ENCODE measurements at regions not wholly inside any gene's neighbourhood (a gene's known extent, or its start where the extent isn't known, plus 50 kb on each side); places are given as distances from the start of the nearest gene placed in this dataset.

GRCh38 chr13:79062291-79062690 is 343.8 kb downstream of the RBM26 start:
- Histone ChIP-seq H3K4me3 (ENCODE audit: low read length, poor library complexity, severe bottlenecking) (no peak overlapping the region), H4K20me1 (ENCODE audit: insufficient read depth, low read length, poor library complexity, severe bottlenecking) (no peaks in the 10 kb centered on the region), H3K79me2 (ENCODE audit: insufficient read depth, low read length) (no peaks in the 10 kb centered on the region), H3K36me3 (ENCODE audit: insufficient read depth, low read length) (no peaks in the 10 kb centered on the region), H3K27me3 (ENCODE audit: insufficient read depth, low read length, poor library complexity, severe bottlenecking) (no peaks in the 10 kb centered on the region), H3K9ac (ENCODE audit: low read depth, low read length, poor library complexity, severe bottlenecking) (no peak overlapping the region), H2AFZ (ENCODE audit: low read length) (no peak overlapping the region), H3K4me2 (ENCODE audit: low read depth, low read length, poor library complexity, severe bottlenecking) (no peak overlapping the region), H3K9me2 (replicated peaks; ENCODE audit: low read depth, low read length) (no peaks in the 10 kb centered on the region), H3F3A (ENCODE audit: low read depth) (no peaks in the 10 kb centered on the region), H3K4me1 (ENCODE audit: insufficient read depth, low read length, poor library complexity, severe bottlenecking) (peaks cover 28% of the 10 kb centered on the region), H3K9me3 (ENCODE audit: insufficient read depth, low read depth, low read length) (no peaks in the 10 kb centered on the region)
- TF ChIP-seq EZH2phosphoT487 (IDR thresholded peaks at IDR 0.05; ENCODE audit: borderline replicate concordance) (no peak), CTCF (conservative IDR thresholded peaks at IDR 0.05; ENCODE audit: low read length) (no peak)

- no peaks in the 10 kb centered on the region for H3K9me2 ChIP-seq (replicated peaks; ENCODE audit: low read depth, low read length)
- no peak overlapping the region for H3K4me2 ChIP-seq (ENCODE audit: low read depth, low read length, poor library complexity, severe bottlenecking)
- no peaks in the 10 kb centered on the region for H3K79me2 ChIP-seq (ENCODE audit: insufficient read depth, low read length)
- no peaks in the 10 kb centered on the region for H3K9me3 ChIP-seq (ENCODE audit: insufficient read depth, low read depth, low read length)
- no peaks in the 10 kb centered on the region for H4K20me1 ChIP-seq (ENCODE audit: insufficient read depth, low read length, poor library complexity, severe bottlenecking)
- H2AFZ ChIP-seq (ENCODE audit: low read length), result no peak overlapping the region
- H3K27me3 ChIP-seq (ENCODE audit: insufficient read depth, low read length, poor library complexity, severe bottlenecking), result no peaks in the 10 kb centered on the region
- TF ChIP-seq EZH2phosphoT487 (IDR thresholded peaks at IDR 0.05; ENCODE audit: borderline replicate concordance), result no peak
- TF ChIP-seq CTCF (conservative IDR thresholded peaks at IDR 0.05; ENCODE audit: low read length), result peak; percentile 46
- no peak overlapping the region for H3K9ac ChIP-seq (ENCODE audit: low read depth, low read length, poor library complexity, severe bottlenecking)
- no peaks in the 10 kb centered on the region for H3F3A ChIP-seq (ENCODE audit: low read depth)
- H3K4me3 ChIP-seq (ENCODE audit: low read length, poor library complexity, severe bottlenecking), result no peak overlapping the region
- H3K4me1 ChIP-seq (ENCODE audit: insufficient read depth, low read length, poor library complexity, severe bottlenecking), result peaks cover 14% of the 10 kb centered on the region
- no peaks in the 10 kb centered on the region for H3K36me3 ChIP-seq (ENCODE audit: insufficient read depth, low read length)
Observed at GRCh38 chr13:79060216-79060615, 345.8 kb downstream of the RBM26 start.

GRCh38 chr13:79056706-79057105 is 349.3 kb downstream of the RBM26 start:
- no peak overlapping the region for H3K4me3 ChIP-seq (ENCODE audit: low read length, poor library complexity, severe bottlenecking)
- no peaks in the 10 kb centered on the region for H3K79me2 ChIP-seq (ENCODE audit: insufficient read depth, low read length)
- H3K27me3 ChIP-seq (ENCODE audit: insufficient read depth, low read length, poor library complexity, severe bottlenecking), result no peaks in the 10 kb centered on the region
- no peaks in the 10 kb centered on the region for H3F3A ChIP-seq (ENCODE audit: low read depth)
- H2AFZ ChIP-seq (ENCODE audit: low read length), result no peak overlapping the region
- no peak overlapping the region for H3K9ac ChIP-seq (ENCODE audit: low read depth, low read length, poor library complexity, severe bottlenecking)
- no peaks in the 10 kb centered on the region for H3K4me1 ChIP-seq (ENCODE audit: insufficient read depth, low read length, poor library complexity, severe bottlenecking)
- H3K9me2 ChIP-seq (replicated peaks; ENCODE audit: low read depth, low read length), result no peaks in the 10 kb centered on the region
- no peak overlapping the region for H3K4me2 ChIP-seq (ENCODE audit: low read depth, low read length, poor library complexity, severe bottlenecking)
- TF ChIP-seq CTCF (conservative IDR thresholded peaks at IDR 0.05; ENCODE audit: low read length) (no peak), EZH2phosphoT487 (IDR thresholded peaks at IDR 0.05; ENCODE audit: borderline replicate concordance) (no peak)
- no peaks in the 10 kb centered on the region for H3K9me3 ChIP-seq (ENCODE audit: insufficient read depth, low read depth, low read length)
- H4K20me1 ChIP-seq (ENCODE audit: insufficient read depth, low read length, poor library complexity, severe bottlenecking), result no peaks in the 10 kb centered on the region
- H3K36me3 ChIP-seq (ENCODE audit: insufficient read depth, low read length), result no peaks in the 10 kb centered on the region
